Body of pancreas (tissue), 4 donors: ENCODE measurements at regions not wholly inside any gene's neighbourhood (a gene's known extent, or its start where the extent isn't known, plus 50 kb on each side); places are given as distances from the start of the nearest gene placed in this dataset.

ENCODE experiments used
- ATAC-seq: fragments of 150-250 bp; one replicate; pipeline ENCODE4 v1.9.1; 2016
- DNase-seq, 4 donors: peaks; one replicate each; pipeline ENCODE4 v3.0.0-alpha.2; 2019
- H3K27ac ChIP-seq, 4 donors: fragments of 200-600 bp; sonication (generic); 1 replicate in 3 of 4; 2 replicates in 1 of 4; pipeline versions ENCODE4 v1.5.1 to v1.6.1; 2016 to 2019; ENCODE audit warnings: mild to moderate bottlenecking in 1 of 4, mixed read lengths in 1 of 4, moderate library complexity in 1 of 4
- H3K27me3 ChIP-seq, 2 donors: fragments of 200-600 bp; sonication (generic); one replicate each; pipeline ENCODE4 v1.6.0; 2016; ENCODE audit warnings: mild to moderate bottlenecking in 1 of 2
- H3K36me3 ChIP-seq, 2 donors: fragments of 200-600 bp; sonication (generic); replicated peaks in 1 of 2; 2 replicates each; pipeline ENCODE4 v1.5.1; 2016; ENCODE audit warnings: low read depth in 2 of 2; ENCODE audit not compliant: insufficient read depth in 1 of 2
- H3K4me1 ChIP-seq: fragments of 200-600 bp; sonication (generic); one replicate; pipeline ENCODE4 v1.6.0; 2016
- H3K4me3 ChIP-seq, 2 donors: fragments of 200-600 bp; sonication (generic); 1 replicate in 1 of 2; 2 replicates in 1 of 2; pipeline ENCODE4 v1.5.1; 2016 to 2019
- H3K9me3 ChIP-seq, 3 donors: fragments of 200-600 bp; sonication (generic); 1 replicate in 2 of 3; 2 replicates in 1 of 3; pipeline ENCODE4 v1.5.1; 2016
- CTCF ChIP-seq, 7 experiments: fragments of 450-650 bp in 4 of 7; fragments of 200-600 bp in 3 of 7; sonication (generic) in 3 of 7; IDR thresholded peaks; one replicate each; pipeline ENCODE4 v1.5.1; 2016 to 2019; ENCODE audit warnings: antibody characterized with exemption in 7 of 7
- POLR2A ChIP-seq, 3 donors: fragments of 450-650 bp; IDR thresholded peaks; one replicate each; pipeline ENCODE4 v1.6.1; 2016; ENCODE audit warnings: antibody characterized with exemption in 3 of 3, mild to moderate bottlenecking in 2 of 3
- WGBS, 2 donors: methylation state at CpG; one replicate each; pipeline ENCODE4 v1.1.5; 2017; 5-methylcytosine and 5-hydroxymethylcytosine counted together
- intact Hi-C: fragments of 100-400 bp; cut with DNase I; formaldehyde crosslinking; loops from one replicate; pipeline ENCODE4 v1.15.1; 2023

GRCh38 chr13:107244241-107244640 is 676.3 kb upstream of the ARGLU1 start:
- no peak for TF ChIP-seq POLR2A (IDR thresholded peaks at IDR 0.05)
- TF ChIP-seq CTCF (IDR thresholded peaks at IDR 0.05): no peak
- Histone ChIP-seq H3K27me3 (no peaks in the 10 kb centered on the region), H3K4me1 (no peaks in the 10 kb centered on the region), H3K9me3 (no peaks in the 10 kb centered on the region), H3K4me3 (no peak overlapping the region), H3K27ac (no peak overlapping the region), H3K36me3 (no peaks in the 10 kb centered on the region)
- 69 to 76% methylated on average over 2 of the region's 2 CpGs for WGBS, 2 donors
- no peak for ATAC-seq
- intact Hi-C loops: no loop called here
- DNase-seq: no peak

GRCh38 chr13:107242138-107242537 is 674.2 kb upstream of the ARGLU1 start:
- no peaks in the 10 kb centered on the region for H3K4me1 ChIP-seq
- H3K36me3 ChIP-seq: no peaks in the 10 kb centered on the region
- H3K27me3 ChIP-seq: no peaks in the 10 kb centered on the region
- H3K27ac ChIP-seq: no peak overlapping the region
- DNase-seq (no peak), ATAC-seq (no peak)
- no peaks in the 10 kb centered on the region for H3K9me3 ChIP-seq
- intact Hi-C loops: no loop called here
- TF ChIP-seq POLR2A (IDR thresholded peaks at IDR 0.05) (no peak), CTCF (IDR thresholded peaks at IDR 0.05) (no peak)
- no peak overlapping the region for H3K4me3 ChIP-seq
- WGBS, 2 donors: 59 to 61% methylated on average over 6 of the region's 6 CpGs

- 62 to 65% methylated on average over 7 of the region's 7 CpGs for WGBS, 2 donors
- Histone ChIP-seq H3K27ac (no peak overlapping the region), H3K4me1 (no peaks in the 10 kb centered on the region), H3K4me3 (no peak overlapping the region), H3K27me3 (no peaks in the 10 kb centered on the region), H3K9me3 (no peaks in the 10 kb centered on the region), H3K36me3 (no peaks in the 10 kb centered on the region)
- TF ChIP-seq CTCF (IDR thresholded peaks at IDR 0.05): no peak
- TF ChIP-seq POLR2A (IDR thresholded peaks at IDR 0.05): no peak
- no peak for ATAC-seq
- DNase-seq: no peak
- intact Hi-C loops: no loop called here
These were observed 673.4 kb upstream of the ARGLU1 start for GRCh38 chr13:107241381-107241780.

- ATAC-seq (no peak), DNase-seq (no peak)
- 73 to 79% methylated on average over 8 of the region's 8 CpGs for WGBS, 2 donors
- no peak for TF ChIP-seq POLR2A (IDR thresholded peaks at IDR 0.05)
- Histone ChIP-seq H3K4me1 (no peaks in the 10 kb centered on the region), H3K4me3 (no peak overlapping the region), H3K36me3 (no peaks in the 10 kb centered on the region), H3K27me3 (no peaks in the 10 kb centered on the region), H3K27ac (no peak overlapping the region), H3K9me3 (no peaks in the 10 kb centered on the region)
- intact Hi-C loops: no loop called here
These were observed 671.3 kb upstream of the ARGLU1 start for GRCh38 chr13:107239213-107239612.

- WGBS, 2 donors: 62 to 65% methylated on average over 6 of the region's 6 CpGs
- no peaks in the 10 kb centered on the region for H3K36me3 ChIP-seq
- no peaks in the 10 kb centered on the region for H3K4me1 ChIP-seq
- H3K9me3 ChIP-seq: no peaks in the 10 kb centered on the region
- no peak overlapping the region for H3K27ac ChIP-seq
- no peaks in the 10 kb centered on the region for H3K27me3 ChIP-seq
- no peak for TF ChIP-seq POLR2A (IDR thresholded peaks at IDR 0.05)
- TF ChIP-seq CTCF (IDR thresholded peaks at IDR 0.05): no peak
- intact Hi-C loops: no loop called here
- ATAC-seq (no peak), DNase-seq (no peak)
- H3K4me3 ChIP-seq: no peak overlapping the region
These were observed 670.5 kb upstream of the ARGLU1 start for GRCh38 chr13:107238262-107238981.
